ENCODE measurements at regions not wholly inside any gene's neighbourhood (a gene's known extent, or its start where the extent isn't known, plus 50 kb on each side); places are given as distances from the start of the nearest gene placed in this dataset.

- DNase-seq, result no peak
- intact Hi-C loops (cut with DNase I), result no loop called here
- H3K4me3 ChIP-seq, result no peak overlapping the region
- no peaks in the 10 kb centered on the region for H3K36me3 ChIP-seq
- peaks cover 27% of the 10 kb centered on the region for H3K4me1 ChIP-seq
- H3K9me3 ChIP-seq, result no peaks in the 10 kb centered on the region
- TF ChIP-seq, protein P1, sequence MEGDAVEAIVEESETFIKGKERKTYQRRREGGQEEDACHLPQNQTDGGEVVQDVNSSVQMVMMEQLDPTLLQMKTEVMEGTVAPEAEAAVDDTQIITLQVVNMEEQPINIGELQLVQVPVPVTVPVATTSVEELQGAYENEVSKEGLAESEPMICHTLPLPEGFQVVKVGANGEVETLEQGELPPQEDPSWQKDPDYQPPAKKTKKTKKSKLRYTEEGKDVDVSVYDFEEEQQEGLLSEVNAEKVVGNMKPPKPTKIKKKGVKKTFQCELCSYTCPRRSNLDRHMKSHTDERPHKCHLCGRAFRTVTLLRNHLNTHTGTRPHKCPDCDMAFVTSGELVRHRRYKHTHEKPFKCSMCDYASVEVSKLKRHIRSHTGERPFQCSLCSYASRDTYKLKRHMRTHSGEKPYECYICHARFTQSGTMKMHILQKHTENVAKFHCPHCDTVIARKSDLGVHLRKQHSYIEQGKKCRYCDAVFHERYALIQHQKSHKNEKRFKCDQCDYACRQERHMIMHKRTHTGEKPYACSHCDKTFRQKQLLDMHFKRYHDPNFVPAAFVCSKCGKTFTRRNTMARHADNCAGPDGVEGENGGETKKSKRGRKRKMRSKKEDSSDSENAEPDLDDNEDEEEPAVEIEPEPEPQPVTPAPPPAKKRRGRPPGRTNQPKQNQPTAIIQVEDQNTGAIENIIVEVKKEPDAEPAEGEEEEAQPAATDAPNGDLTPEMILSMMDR (IDR thresholded peaks at IDR 0.05), result no peak
- H3K27ac ChIP-seq, result no peak overlapping the region
- no peak for ATAC-seq
- no peaks in the 10 kb centered on the region for H3K27me3 ChIP-seq (ENCODE audit: low read depth)
Observed at GRCh38 chr14:103196716-103197115, 73.5 kb downstream of the TNFAIP2 start.

GRCh38 chr14:103198131-103199105 lies 75.2 kb downstream of the TNFAIP2 start:
- Histone ChIP-seq H3K4me3 (no peak overlapping the region), H3K36me3 (no peaks in the 10 kb centered on the region), H3K9me3 (no peaks in the 10 kb centered on the region), H3K4me1 (peaks cover 27% of the 10 kb centered on the region), H3K27me3 (ENCODE audit: low read depth) (no peaks in the 10 kb centered on the region), H3K27ac (peak overlapping the region; percentile 72)
- TF ChIP-seq, protein P1 (IDR thresholded peaks at IDR 0.05), result no peak
- peak; percentile 57 to 71 for ATAC-seq
- intact Hi-C loops (cut with DNase I), result no loop called here
- no peak for DNase-seq

- intact Hi-C loops (cut with DNase I), result no loop called here
- Histone ChIP-seq H3K4me1 (peaks cover 20% of the 10 kb centered on the region), H3K27ac (peak overlapping the region; percentile 72), H3K4me3 (no peak overlapping the region), H3K27me3 (ENCODE audit: low read depth) (no peaks in the 10 kb centered on the region), H3K36me3 (no peaks in the 10 kb centered on the region), H3K9me3 (peaks cover 2% of the 10 kb centered on the region)
- no peak for DNase-seq
- TF ChIP-seq, protein P1 (IDR thresholded peaks at IDR 0.05), result no peak
- peak; percentile 44 to 45 for ATAC-seq
Observed at GRCh38 chr14:103199124-103199523, 75.9 kb downstream of the TNFAIP2 start.

DNA sequence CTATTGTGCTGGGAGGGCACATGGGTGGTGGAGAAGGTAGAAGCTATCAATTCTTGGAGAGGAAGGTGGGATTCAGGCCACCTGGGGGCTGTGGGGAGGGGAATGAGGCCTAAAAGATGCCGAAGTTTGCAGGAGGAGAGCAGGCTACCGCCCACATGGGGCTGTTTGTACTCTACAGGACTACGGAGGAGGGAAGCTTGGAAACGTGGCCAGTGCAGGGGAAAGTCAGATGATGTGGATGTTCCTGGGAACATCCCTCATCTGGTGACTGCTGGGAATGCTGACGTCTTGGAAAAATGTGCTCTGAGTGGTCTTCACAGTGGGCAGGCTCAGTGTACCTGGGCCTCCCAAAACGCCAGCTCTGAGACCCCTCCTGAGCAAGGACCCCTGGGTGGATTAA lies 78.5 kb downstream of the TNFAIP2 start:
- no peaks in the 10 kb centered on the region for H3K36me3 ChIP-seq
- peaks cover 11% of the 10 kb centered on the region for H3K4me1 ChIP-seq
- intact Hi-C loops (cut with DNase I), result no loop called here
- H3K27ac ChIP-seq, result no peak overlapping the region
- H3K9me3 ChIP-seq, result peaks cover 11% of the 10 kb centered on the region
- TF ChIP-seq, protein P1 (IDR thresholded peaks at IDR 0.05), result no peak
- H3K4me3 ChIP-seq, result no peak overlapping the region
- no peak for ATAC-seq
- no peaks in the 10 kb centered on the region for H3K27me3 ChIP-seq (ENCODE audit: low read depth)
- no peak for DNase-seq

DNA sequence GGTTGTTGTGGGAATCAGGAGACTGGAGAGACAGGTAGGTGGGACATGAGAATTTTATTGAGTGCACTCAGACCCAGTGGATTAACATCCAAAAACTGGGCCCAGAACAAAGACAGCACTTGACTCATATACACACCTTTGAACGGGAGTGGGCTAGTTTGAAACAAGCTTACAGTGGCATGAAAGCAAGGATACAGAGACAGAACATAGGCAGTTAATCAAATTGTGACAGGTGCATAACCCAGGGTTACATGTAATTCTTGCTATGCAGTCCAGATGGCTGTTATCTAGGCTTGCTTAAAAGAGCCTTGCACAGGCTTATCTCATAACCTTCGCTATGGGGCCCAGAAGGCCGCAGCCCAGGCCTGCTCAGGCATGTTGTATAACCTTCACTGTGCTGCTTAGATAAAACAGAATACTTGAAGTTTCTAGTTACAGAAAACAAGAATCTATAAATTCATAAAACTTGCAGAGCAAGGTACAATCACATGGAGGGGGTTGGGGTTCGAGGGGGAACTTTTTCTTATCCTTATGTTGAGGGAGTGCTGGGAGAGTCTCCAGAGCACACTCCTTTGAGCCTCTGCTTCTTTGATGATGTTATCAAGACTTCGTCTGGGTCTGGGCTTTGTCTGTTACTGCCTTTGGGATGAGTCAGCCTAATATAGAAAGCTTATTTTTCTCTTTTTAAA lies 81.7 kb downstream of the TNFAIP2 start:
- Histone ChIP-seq H3K36me3 (no peaks in the 10 kb centered on the region), H3K27ac (no peak overlapping the region), H3K9me3 (peaks cover 11% of the 10 kb centered on the region), H3K4me3 (no peak overlapping the region), H3K4me1 (no peaks in the 10 kb centered on the region), H3K27me3 (ENCODE audit: low read depth) (peaks cover 13% of the 10 kb centered on the region)
- ATAC-seq (no peak), DNase-seq (no peak)
- intact Hi-C loops (cut with DNase I), result no loop called here
- TF ChIP-seq, protein P1 (IDR thresholded peaks at IDR 0.05), result no peak
